Left ventricle myocardium superior (tissue), 1 donor: ENCODE measurements at regions not wholly inside any gene's neighbourhood (a gene's known extent, or its start where the extent isn't known, plus 50 kb on each side); places are given as distances from the start of the nearest gene placed in this dataset.

Experiments
- ATAC-seq: fragments of 200-7000 bp; cut with Tn5 transposase; one replicate; pipeline ENCODE4 v1.9.1; 2020; ENCODE audit warnings: mild to moderate bottlenecking, moderate library complexity
- DNase-seq: peaks from one replicate; pipeline ENCODE4 v3.0.0-alpha.2; 2020
- intact Hi-C: fragments of 100-400 bp; cut with micrococcal nuclease; formaldehyde crosslinking; loops from one replicate; pipeline ENCODE4 v1.11.0; 2022
- donor health status: DM: no; HTN: yes; CAD: no; lungs with severe emphysema.

- no peak for DNase-seq
- intact Hi-C loops: no loop called here
- ATAC-seq: no peak
Measured at GRCh38 chr13:51518827-51519226, 65.4 kb upstream of the WDFY2 start.

DNA sequence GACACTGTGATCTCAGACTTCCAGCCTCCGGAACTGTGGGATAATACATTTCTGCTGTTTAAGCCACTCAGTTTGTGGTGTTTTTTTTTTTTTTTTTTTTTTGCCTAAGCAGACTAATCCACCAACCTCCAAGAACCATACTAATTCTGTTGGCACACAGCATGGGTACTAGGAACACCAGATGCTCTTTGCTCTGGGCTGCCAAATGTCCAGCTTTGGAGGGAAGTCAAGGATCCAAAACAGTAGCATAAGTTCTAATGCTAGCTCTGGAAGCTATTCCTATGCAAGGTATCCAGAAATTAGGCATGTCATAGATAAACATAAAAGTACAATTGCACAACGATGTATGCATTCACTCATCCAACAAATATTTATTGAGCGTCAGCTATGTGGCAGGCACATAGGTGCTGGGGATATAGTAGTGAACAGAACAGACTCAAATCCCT, 64.5 kb upstream of the WDFY2 start:
- intact Hi-C loops: no loop called here
- ATAC-seq (no peak), DNase-seq (no peak)

DNA sequence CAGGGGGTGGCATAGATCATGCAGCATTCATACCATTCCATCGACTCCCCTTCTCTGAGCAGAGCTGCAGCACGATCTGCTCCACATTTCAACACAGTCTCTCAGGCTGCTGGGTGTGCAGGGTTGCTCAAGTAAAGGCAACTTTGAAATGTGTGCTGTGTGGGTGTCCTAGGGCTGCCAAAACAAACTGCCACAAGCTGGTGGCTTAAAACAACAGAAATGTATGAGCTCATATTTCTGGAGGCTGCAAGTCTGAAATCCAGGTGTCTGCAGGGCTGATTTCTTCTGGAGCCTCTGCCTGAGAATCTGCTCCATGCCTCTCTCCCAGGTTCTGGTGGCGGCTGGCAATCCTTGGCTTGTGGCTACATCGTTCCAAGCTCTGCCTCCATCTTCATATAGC, 63.7 kb upstream of the WDFY2 start:
- no peak for DNase-seq
- intact Hi-C loops: no loop called here
- no peak for ATAC-seq

- intact Hi-C loops: no loop called here
- DNase-seq: no peak
- ATAC-seq: no peak
Measured at GRCh38 chr13:51523082-51523518, 61.2 kb upstream of the WDFY2 start.

- DNase-seq (no peak), ATAC-seq (no peak)
- intact Hi-C loops: no loop called here
Measured at GRCh38 chr13:51524312-51524711, 60.0 kb upstream of the WDFY2 start.

DNA sequence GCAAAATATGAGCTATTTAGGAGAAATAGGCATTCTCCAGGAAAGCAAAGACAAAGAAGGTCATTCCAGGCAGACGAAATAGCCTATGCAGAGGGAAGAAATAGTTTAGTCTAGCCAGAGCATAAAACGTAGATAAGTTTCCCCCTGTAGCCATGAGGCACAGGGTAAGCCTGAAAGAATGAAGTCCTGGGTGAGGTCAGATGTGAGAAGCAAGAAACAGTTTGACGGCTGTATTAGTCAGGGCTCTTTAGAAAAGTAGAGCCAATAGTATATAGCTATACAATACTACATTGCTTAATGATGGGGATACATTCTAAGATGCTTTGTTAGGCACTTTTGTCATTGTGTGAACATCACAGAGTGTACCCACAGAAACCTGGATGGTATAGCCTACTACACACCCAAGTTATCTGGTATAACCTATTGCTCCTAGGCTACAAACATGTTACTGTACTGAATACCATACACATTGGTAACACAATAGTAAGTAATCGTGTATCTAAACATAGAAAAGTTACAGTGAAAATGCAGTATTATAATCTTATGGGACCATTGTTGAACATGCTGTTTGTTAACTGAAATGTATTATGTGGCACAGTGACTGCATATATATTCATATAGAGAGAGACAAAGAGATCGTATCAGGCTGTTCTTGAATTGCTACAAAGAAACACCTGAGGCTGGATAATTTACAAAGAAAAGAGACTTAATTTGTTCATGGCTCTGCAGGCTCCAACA, 59.3 kb upstream of the WDFY2 start:
- intact Hi-C loops: no loop called here
- DNase-seq (no peak), ATAC-seq (no peak)

DNA sequence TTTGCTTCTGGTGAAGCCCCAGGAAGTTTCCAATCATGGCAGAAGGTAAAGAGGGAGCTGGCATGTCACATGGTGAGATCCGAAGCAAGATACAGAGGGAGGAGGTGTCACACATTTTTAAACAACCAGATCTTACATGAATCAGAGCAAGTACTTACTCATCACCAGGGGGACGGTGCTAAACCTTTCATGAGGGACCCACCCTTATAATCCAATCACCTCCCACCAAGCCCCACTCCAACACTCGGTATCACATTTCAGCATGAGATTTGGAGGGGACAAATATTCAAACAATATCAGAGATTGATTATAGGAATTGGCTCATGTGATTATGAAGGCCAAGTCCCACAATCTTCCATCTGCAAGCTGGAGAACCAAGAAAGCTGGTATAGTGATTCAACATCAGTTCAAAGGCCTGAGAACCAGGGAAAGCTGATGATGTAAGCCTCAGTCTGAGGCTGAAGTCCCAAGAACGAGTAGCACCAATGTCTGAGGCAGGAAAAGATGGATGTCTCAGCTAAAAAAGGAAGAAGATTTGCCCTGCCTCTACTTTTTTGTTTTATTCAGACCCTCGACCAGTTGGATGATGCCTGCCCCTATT, 58.6 kb upstream of the WDFY2 start:
- DNase-seq: no peak
- intact Hi-C loops: no loop called here
- ATAC-seq: no peak

DNA sequence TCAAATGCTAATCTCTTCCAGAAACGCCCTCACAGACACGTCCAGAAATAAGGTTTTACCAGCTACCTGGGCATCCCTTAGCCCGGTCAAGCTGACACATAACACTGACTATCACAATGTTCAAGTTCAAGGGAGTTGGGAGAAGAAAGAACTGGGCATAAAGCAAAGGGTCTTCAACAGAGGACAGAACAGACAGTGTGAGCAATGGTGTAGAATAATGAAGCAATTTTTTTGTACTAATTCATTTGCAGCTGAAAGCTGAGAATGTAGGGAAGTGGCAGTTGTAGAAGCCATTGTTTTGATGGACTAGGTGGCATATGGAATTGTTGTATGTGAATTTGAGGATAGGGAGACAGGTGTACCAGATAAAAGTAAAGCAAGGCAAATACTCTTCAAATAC, 58.1 kb upstream of the WDFY2 start:
- intact Hi-C loops: no loop called here
- ATAC-seq (no peak), DNase-seq (no peak)

GRCh38 chr13:51532736-51533197, 51.5 kb upstream of the WDFY2 start:
- ATAC-seq (no peak), DNase-seq (no peak)
- intact Hi-C loops: no loop called here

GRCh38 chr13:51534041-51534817, 50.0 kb upstream of the WDFY2 start:
- intact Hi-C loops: no loop called here
- ATAC-seq: peak; percentile 75

More at GRCh38 chr13:51534041-51534817, 50.0 kb upstream of the WDFY2 start:
- DNase-seq: peak; percentile 58
